ENCODE measurements at regions not wholly inside any gene's neighbourhood (a gene's known extent, or its start where the extent isn't known, plus 50 kb on each side); places are given as distances from the start of the nearest gene placed in this dataset.

DNA sequence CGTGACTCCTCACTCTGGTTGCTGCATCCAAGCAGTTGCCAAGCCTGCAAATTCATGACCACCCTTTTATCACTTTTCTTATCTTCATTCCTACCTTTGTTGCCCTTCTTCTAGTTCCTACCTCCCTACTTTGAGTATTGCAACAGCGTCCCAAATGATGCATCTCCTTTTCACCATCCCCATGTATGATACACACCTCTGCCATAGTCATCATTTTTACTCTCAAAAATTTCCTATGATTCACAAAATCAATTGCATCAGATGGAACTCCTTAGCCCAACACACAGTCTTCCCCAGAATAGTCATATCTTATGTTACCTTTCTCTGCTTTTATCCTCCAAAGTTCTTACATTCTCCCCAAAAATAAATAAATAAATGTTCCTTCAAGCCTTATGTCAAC, 262.6 kb downstream of the TBL1XR1 start:
- H3K27ac ChIP-seq (ENCODE audit: low read depth, low read length): no peak overlapping the region
- POLR2A ChIA-PET: no interaction called here
- Mint-ChIP-seq H3K36me3 (no peaks in the 10 kb centered on the region), H3K27ac (no peak overlapping the region), H3K4me3 (no peak overlapping the region), H3K4me1 (no peaks in the 10 kb centered on the region), H3K9me3 (no peaks in the 10 kb centered on the region), H3K27me3 (peaks cover 4 to 22% (median 16%) of the 10 kb centered on the region in 5 donors)
- no peaks in the 10 kb centered on the region for H3K9me3 ChIP-seq (ENCODE audit: control insufficient read depth in 2 of 3, low read length in 3 of 3)
- H3K4me1 ChIP-seq (ENCODE audit: control insufficient read depth in 2 of 2, insufficient read depth in 2 of 2, low read length in 2 of 2): no peaks in the 10 kb centered on the region
- H3K27me3 ChIP-seq (ENCODE audit: control insufficient read depth in 2 of 2, insufficient read depth in 2 of 2, low read length in 2 of 2): peaks cover 0 to 3% of the 10 kb centered on the region in 2 donors
- no peak for DNase-seq
- intact Hi-C loops (cut with micrococcal nuclease): no loop called here
- no peaks in the 10 kb centered on the region for H3K36me3 ChIP-seq (ENCODE audit: control insufficient read depth in 2 of 3, insufficient read depth in 3 of 3, low read length in 3 of 3)
- no peak for ATAC-seq
- no peak overlapping the region for H3K4me3 ChIP-seq (ENCODE audit: low read length)
- CTCF ChIA-PET: no interaction called here

GRCh38 chr3:176933704-176934103, 263.6 kb downstream of the TBL1XR1 start:
- intact Hi-C loops (cut with micrococcal nuclease): no loop called here
- peaks cover 10 to 25% (median 20%) of the 10 kb centered on the region in 5 donors for H3K27me3 Mint-ChIP-seq
- H3K4me3 ChIP-seq (ENCODE audit: low read length): no peak overlapping the region
- H3K27me3 ChIP-seq (ENCODE audit: control insufficient read depth in 2 of 2, insufficient read depth in 2 of 2, low read length in 2 of 2): peaks cover 0 to 3% of the 10 kb centered on the region in 2 donors
- ChIA-PET CTCF (no interaction called here), POLR2A (interaction anchor here (0.6 kb wide), 1 partner anchor 1671 kb away, joined by 3 read pairs; no protein-coding TSS in a partner anchor)
- no peak overlapping the region for H3K27ac ChIP-seq (ENCODE audit: low read depth, low read length)
- no peaks in the 10 kb centered on the region for H3K4me1 Mint-ChIP-seq
- H3K4me1 ChIP-seq (ENCODE audit: control insufficient read depth in 2 of 2, insufficient read depth in 2 of 2, low read length in 2 of 2): no peaks in the 10 kb centered on the region
- no peaks in the 10 kb centered on the region for H3K9me3 ChIP-seq (ENCODE audit: control insufficient read depth in 2 of 3, low read length in 3 of 3)
- H3K36me3 Mint-ChIP-seq: no peaks in the 10 kb centered on the region
- H3K9me3 Mint-ChIP-seq: no peaks in the 10 kb centered on the region
- ATAC-seq (no peak), DNase-seq (no peak)
- no peaks in the 10 kb centered on the region for H3K36me3 ChIP-seq (ENCODE audit: control insufficient read depth in 2 of 3, insufficient read depth in 3 of 3, low read length in 3 of 3)
- no peak overlapping the region for H3K27ac Mint-ChIP-seq
- H3K4me3 Mint-ChIP-seq: no peak overlapping the region

DNA sequence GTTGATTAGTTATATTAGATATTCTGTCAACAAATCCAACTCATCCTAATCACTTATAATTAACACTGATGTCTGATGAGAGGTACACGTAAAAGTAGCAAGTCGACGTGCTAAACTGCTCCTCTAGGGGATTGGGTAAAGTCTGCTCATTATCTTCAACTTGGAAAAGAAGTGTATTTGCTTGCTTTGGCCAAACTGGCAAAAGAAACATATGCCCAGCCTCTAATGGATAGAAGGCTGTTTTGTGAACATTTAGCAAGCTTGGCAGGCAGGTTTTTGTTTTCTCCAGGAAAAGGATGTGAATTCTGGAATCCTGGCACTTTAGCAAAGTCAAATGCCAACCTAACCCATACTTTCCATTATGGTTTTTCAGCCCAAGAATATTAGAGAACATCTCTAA, 264.8 kb downstream of the TBL1XR1 start:
- H3K4me3 Mint-ChIP-seq: no peak overlapping the region
- H3K9me3 Mint-ChIP-seq: no peaks in the 10 kb centered on the region
- no peaks in the 10 kb centered on the region for H3K9me3 ChIP-seq (ENCODE audit: control insufficient read depth in 2 of 3, low read length in 3 of 3)
- POLR2A ChIA-PET: no interaction called here
- intact Hi-C loops (cut with micrococcal nuclease): no loop called here
- peaks cover 11 to 25% (median 20%) of the 10 kb centered on the region in 5 donors for H3K27me3 Mint-ChIP-seq
- H3K27me3 ChIP-seq (ENCODE audit: control insufficient read depth in 2 of 2, insufficient read depth in 2 of 2, low read length in 2 of 2): no peaks in the 10 kb centered on the region
- ATAC-seq (no peak), DNase-seq (no peak)
- no peaks in the 10 kb centered on the region for H3K36me3 Mint-ChIP-seq
- H3K27ac Mint-ChIP-seq: no peak overlapping the region
- CTCF ChIA-PET: no interaction called here
- H3K36me3 ChIP-seq (ENCODE audit: control insufficient read depth in 2 of 3, insufficient read depth in 3 of 3, low read length in 3 of 3): no peaks in the 10 kb centered on the region
- H3K4me1 Mint-ChIP-seq: no peaks in the 10 kb centered on the region
- H3K4me1 ChIP-seq (ENCODE audit: control insufficient read depth in 2 of 2, insufficient read depth in 2 of 2, low read length in 2 of 2): no peaks in the 10 kb centered on the region
- H3K27ac ChIP-seq (ENCODE audit: low read depth, low read length): no peak overlapping the region
- H3K4me3 ChIP-seq (ENCODE audit: low read length): no peak overlapping the region

- no peaks in the 10 kb centered on the region for H3K36me3 Mint-ChIP-seq
- H3K9me3 ChIP-seq (ENCODE audit: control insufficient read depth in 2 of 3, low read length in 3 of 3): no peaks in the 10 kb centered on the region
- DNase-seq: no peak
- H3K27ac ChIP-seq (ENCODE audit: low read depth, low read length): no peak overlapping the region
- no peak overlapping the region for H3K4me3 ChIP-seq (ENCODE audit: low read length)
- CTCF ChIA-PET: no interaction called here
- H3K27ac Mint-ChIP-seq: no peak overlapping the region
- H3K4me3 Mint-ChIP-seq: no peak overlapping the region
- POLR2A ChIA-PET: no interaction called here
- peaks cover 0 to 1% (median 0%) of the 10 kb centered on the region in 11 donors for H3K9me3 Mint-ChIP-seq
- H3K27me3 Mint-ChIP-seq: peaks cover 12 to 28% (median 21%) of the 10 kb centered on the region in 5 donors
- H3K27me3 ChIP-seq (ENCODE audit: control insufficient read depth in 2 of 2, insufficient read depth in 2 of 2, low read length in 2 of 2): no peaks in the 10 kb centered on the region
- H3K36me3 ChIP-seq (ENCODE audit: control insufficient read depth in 2 of 3, insufficient read depth in 3 of 3, low read length in 3 of 3): no peaks in the 10 kb centered on the region
- no peaks in the 10 kb centered on the region for H3K4me1 ChIP-seq (ENCODE audit: control insufficient read depth in 2 of 2, insufficient read depth in 2 of 2, low read length in 2 of 2)
- intact Hi-C loops (cut with micrococcal nuclease): no loop called here
- H3K4me1 Mint-ChIP-seq: no peaks in the 10 kb centered on the region
- no peak for ATAC-seq
These were observed 265.3 kb downstream of the TBL1XR1 start for GRCh38 chr3:176931991-176932390.

DNA sequence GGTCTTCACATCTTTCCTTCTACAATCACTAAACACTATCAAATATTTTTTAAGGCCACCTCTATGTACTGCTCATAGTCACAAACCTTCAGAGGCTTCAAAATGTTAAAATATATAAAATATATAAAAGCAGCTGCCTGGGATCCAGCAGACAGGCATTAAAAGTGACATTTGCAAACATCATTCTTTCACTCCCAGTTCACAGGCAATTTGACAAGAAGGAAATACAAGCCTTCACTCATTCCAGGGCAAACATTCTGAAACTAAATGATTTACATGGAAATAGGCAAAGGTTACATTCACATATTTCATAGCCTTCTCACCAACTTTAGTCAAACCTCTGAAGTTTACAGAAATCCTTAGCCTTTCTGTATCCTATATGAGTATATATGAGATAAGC, 266.3 kb downstream of the TBL1XR1 start:
- Mint-ChIP-seq H3K4me1 (no peaks in the 10 kb centered on the region), H3K27ac (no peak overlapping the region), H3K27me3 (peaks cover 12 to 32% (median 21%) of the 10 kb centered on the region in 5 donors), H3K36me3 (no peaks in the 10 kb centered on the region), H3K4me3 (no peak overlapping the region), H3K9me3 (peaks cover 0 to 1% (median 0%) of the 10 kb centered on the region in 11 donors)
- H3K4me1 ChIP-seq (ENCODE audit: control insufficient read depth in 2 of 2, insufficient read depth in 2 of 2, low read length in 2 of 2): no peaks in the 10 kb centered on the region
- no peak overlapping the region for H3K27ac ChIP-seq (ENCODE audit: low read depth, low read length)
- no peaks in the 10 kb centered on the region for H3K36me3 ChIP-seq (ENCODE audit: control insufficient read depth in 2 of 3, insufficient read depth in 3 of 3, low read length in 3 of 3)
- CTCF ChIA-PET: interaction anchor here (0.7 kb wide), 1 partner anchor 1215 kb away, joined by 3 read pairs; no protein-coding TSS in a partner anchor
- POLR2A ChIA-PET: no interaction called here
- H3K27me3 ChIP-seq (ENCODE audit: control insufficient read depth in 2 of 2, insufficient read depth in 2 of 2, low read length in 2 of 2): no peaks in the 10 kb centered on the region
- no peak overlapping the region for H3K4me3 ChIP-seq (ENCODE audit: low read length)
- ATAC-seq: no peak
- intact Hi-C loops (cut with micrococcal nuclease): no loop called here
- no peak for DNase-seq
- H3K9me3 ChIP-seq (ENCODE audit: control insufficient read depth in 2 of 3, low read length in 3 of 3): no peaks in the 10 kb centered on the region

GRCh38 chr3:176928582-176928931, 268.7 kb downstream of the TBL1XR1 start:
- Mint-ChIP-seq H3K9me3 (peaks cover 0 to 2% (median 0%) of the 10 kb centered on the region in 11 donors), H3K4me1 (no peaks in the 10 kb centered on the region), H3K4me3 (no peak overlapping the region), H3K36me3 (no peaks in the 10 kb centered on the region), H3K27me3 (peaks cover 5 to 21% (median 20%) of the 10 kb centered on the region in 5 donors), H3K27ac (no peak overlapping the region)
- intact Hi-C loops (cut with micrococcal nuclease): no loop called here
- Histone ChIP-seq H3K27me3 (ENCODE audit: control insufficient read depth in 2 of 2, insufficient read depth in 2 of 2, low read length in 2 of 2) (no peaks in the 10 kb centered on the region), H3K4me1 (ENCODE audit: control insufficient read depth in 2 of 2, insufficient read depth in 2 of 2, low read length in 2 of 2) (no peaks in the 10 kb centered on the region), H3K4me3 (ENCODE audit: low read length) (no peak overlapping the region), H3K36me3 (ENCODE audit: control insufficient read depth in 2 of 3, insufficient read depth in 3 of 3, low read length in 3 of 3) (no peaks in the 10 kb centered on the region), H3K9me3 (ENCODE audit: control insufficient read depth in 2 of 3, low read length in 3 of 3) (no peaks in the 10 kb centered on the region), H3K27ac (ENCODE audit: low read depth, low read length) (no peak overlapping the region)
- ChIA-PET CTCF (no interaction called here), POLR2A (interaction anchor here (0.6 kb wide), 1 partner anchor 20 kb away, joined by 3 read pairs; no protein-coding TSS in a partner anchor)
- DNase-seq (no peak), ATAC-seq (no peak)

- POLR2A ChIA-PET: interaction anchor here (0.6 kb wide), 1 partner anchor 21 kb away, joined by 3 read pairs; no protein-coding TSS in a partner anchor
- CTCF ChIA-PET: no interaction called here
- no peak overlapping the region for H3K4me3 Mint-ChIP-seq
These were observed 269.3 kb downstream of the TBL1XR1 start for GRCh38 chr3:176927706-176928581.

More at GRCh38 chr3:176927706-176928581, 269.3 kb downstream of the TBL1XR1 start:
- Histone ChIP-seq H3K27ac (ENCODE audit: low read depth, low read length) (no peak overlapping the region), H3K27me3 (ENCODE audit: control insufficient read depth in 2 of 2, insufficient read depth in 2 of 2, low read length in 2 of 2) (no peaks in the 10 kb centered on the region), H3K4me1 (ENCODE audit: control insufficient read depth in 2 of 2, insufficient read depth in 2 of 2, low read length in 2 of 2) (no peaks in the 10 kb centered on the region), H3K4me3 (ENCODE audit: low read length) (no peak overlapping the region), H3K36me3 (ENCODE audit: control insufficient read depth in 2 of 3, insufficient read depth in 3 of 3, low read length in 3 of 3) (no peaks in the 10 kb centered on the region), H3K9me3 (ENCODE audit: control insufficient read depth in 2 of 3, low read length in 3 of 3) (no peaks in the 10 kb centered on the region)
- H3K27ac Mint-ChIP-seq: no peak overlapping the region
- H3K9me3 Mint-ChIP-seq: peaks cover 0 to 3% (median 0%) of the 10 kb centered on the region in 11 donors
- intact Hi-C loops (cut with micrococcal nuclease): no loop called here
- no peaks in the 10 kb centered on the region for H3K4me1 Mint-ChIP-seq
- DNase-seq: no peak
- H3K27me3 Mint-ChIP-seq: peaks cover 5 to 21% (median 17%) of the 10 kb centered on the region in 5 donors
- H3K36me3 Mint-ChIP-seq: no peaks in the 10 kb centered on the region
- no peak for ATAC-seq
